CD4-positive, CD25-positive, alpha-beta regulatory T cell (primary cell): ENCODE measurements at regions not wholly inside any gene's neighbourhood (a gene's known extent, or its start where the extent isn't known, plus 50 kb on each side); places are given as distances from the start of the nearest gene placed in this dataset.

ENCODE experiments used
- ATAC-seq, 2 donors: fragments of 150-1000 bp; cut with Tn5 transposase; one replicate each; pipeline ENCODE4 v1.10.0; 2021; ENCODE audit warnings: low read depth in 2 of 2, moderate number of reproducible peaks in 2 of 2, moderate library complexity in 1 of 2
- DNase-seq, 3 donors: peaks; one replicate each; pipeline versions ENCODE4 v3.0.0 to v3.0.0-alpha.2; 2012 to 2022; ENCODE audit warnings: mixed read lengths in 1 of 3
- H3K27ac ChIP-seq: one replicate; pipeline ENCODE4 v1.7.0; 2013; ENCODE audit warnings: mild to moderate bottlenecking, low read length; ENCODE audit not compliant: insufficient read depth, poor library complexity, severe bottlenecking
- H3K27me3 ChIP-seq: one replicate; pipeline ENCODE4 v1.7.0; 2013; ENCODE audit warnings: low read length; ENCODE audit not compliant: control insufficient read depth, insufficient read depth
- H3K36me3 ChIP-seq: one replicate; pipeline ENCODE4 v1.7.0; 2013; ENCODE audit warnings: mild to moderate bottlenecking, low read length, moderate library complexity; ENCODE audit not compliant: control insufficient read depth, insufficient read depth
- H3K4me1 ChIP-seq: 2 replicates; pipeline ENCODE4 v1.7.0; 2013; ENCODE audit warnings: mild to moderate bottlenecking, low read length; ENCODE audit not compliant: insufficient read depth, control insufficient read depth, poor library complexity, severe bottlenecking
- H3K4me3 ChIP-seq: one replicate; pipeline ENCODE4 v1.7.0; 2013; ENCODE audit warnings: low read depth, mild to moderate bottlenecking, low read length, moderate library complexity
- H3K9me3 ChIP-seq, 2 experiments: 1 replicate in 1 of 2; 2 replicates in 1 of 2; pipeline ENCODE4 v1.7.0; 2013; ENCODE audit warnings: low read length in 2 of 2, mild to moderate bottlenecking in 1 of 2, moderate library complexity in 1 of 2; ENCODE audit not compliant: control insufficient read depth in 2 of 2
- H3K27ac Mint-ChIP-seq, 3 donors: one replicate each; pipeline ENCODE4 v1.8.0; 2020 to 2022; ENCODE audit warnings: mild to moderate bottlenecking in 3 of 3, mixed read lengths in 3 of 3, moderate library complexity in 2 of 3
- H3K27me3 Mint-ChIP-seq: one replicate; pipeline ENCODE4 v1.8.0; 2022; ENCODE audit warnings: mild to moderate bottlenecking, mixed read lengths
- H3K36me3 Mint-ChIP-seq: one replicate; pipeline ENCODE4 v1.8.0; 2020; ENCODE audit warnings: mixed read lengths
- H3K4me1 Mint-ChIP-seq, 4 donors: one replicate each; pipeline ENCODE4 v1.8.0; 2020 to 2022; ENCODE audit warnings: mixed read lengths in 4 of 4, mild to moderate bottlenecking in 1 of 4
- H3K4me3 Mint-ChIP-seq, 4 donors: one replicate each; pipeline ENCODE4 v1.8.0; 2020 to 2022; ENCODE audit warnings: mild to moderate bottlenecking in 4 of 4, mixed read lengths in 4 of 4, moderate library complexity in 3 of 4
- H3K9me3 Mint-ChIP-seq, 7 donors: one replicate each; pipeline ENCODE4 v1.8.0; 2020 to 2022; ENCODE audit warnings: mixed read lengths in 7 of 7, mild to moderate bottlenecking in 3 of 7, moderate library complexity in 2 of 7

GRCh38 chr15:58285212-58285920, 146.4 kb upstream of the LIPC start:
- Histone ChIP-seq H3K27me3 (peaks cover 3% of the 10 kb centered on the region), H3K4me3 (no peak overlapping the region), H3K9me3 (no peaks in the 10 kb centered on the region), H3K27ac (no peak overlapping the region), H3K4me1 (no peaks in the 10 kb centered on the region), H3K36me3 (no peaks in the 10 kb centered on the region)
- DNase-seq (no peak), ATAC-seq (no peak)
- Mint-ChIP-seq H3K9me3 (peaks cover 0 to 1% (median 0%) of the 10 kb centered on the region in 7 donors), H3K36me3 (no peaks in the 10 kb centered on the region), H3K27me3 (peaks cover 10% of the 10 kb centered on the region), H3K27ac (no peak overlapping the region), H3K4me1 (peaks cover 0 to 16% (median 4%) of the 10 kb centered on the region in 4 donors), H3K4me3 (no peak overlapping the region)

GRCh38 chr15:58285921-58286278, 145.9 kb upstream of the LIPC start:
- no peak for DNase-seq
- Histone ChIP-seq H3K4me3 (no peak overlapping the region), H3K4me1 (no peaks in the 10 kb centered on the region), H3K9me3 (no peaks in the 10 kb centered on the region), H3K27me3 (peaks cover under 1% of the 10 kb centered on the region), H3K36me3 (no peaks in the 10 kb centered on the region), H3K27ac (no peak overlapping the region)
- no peak overlapping the region for H3K27ac Mint-ChIP-seq
- H3K27me3 Mint-ChIP-seq: peaks cover 8% of the 10 kb centered on the region
- H3K9me3 Mint-ChIP-seq: peaks cover 0 to 1% (median 0%) of the 10 kb centered on the region in 7 donors
- peaks cover 0 to 20% (median 4%) of the 10 kb centered on the region in 4 donors for H3K4me1 Mint-ChIP-seq
- no peak overlapping the region for H3K4me3 Mint-ChIP-seq
- no peak for ATAC-seq
- no peaks in the 10 kb centered on the region for H3K36me3 Mint-ChIP-seq

DNA sequence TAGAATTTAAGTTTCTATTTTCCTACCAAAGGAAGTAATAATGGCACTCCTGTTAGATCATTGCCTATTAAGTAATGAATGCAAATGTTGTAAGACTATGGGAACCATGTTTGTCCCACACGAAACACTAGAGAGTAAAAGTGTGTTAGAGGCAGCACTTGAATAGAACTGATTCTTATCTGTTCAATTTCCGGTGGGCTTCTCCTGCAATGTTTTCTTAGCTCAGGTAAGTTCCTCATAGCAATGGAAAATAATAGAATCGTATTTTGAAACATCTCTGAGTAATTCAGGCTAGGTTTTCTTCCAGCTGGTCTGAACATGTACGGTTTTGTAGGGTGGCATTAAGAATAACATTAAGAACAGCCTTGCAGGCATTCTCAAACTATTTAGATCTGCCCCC, 145.3 kb upstream of the LIPC start:
- no peaks in the 10 kb centered on the region for H3K36me3 ChIP-seq
- H3K4me1 Mint-ChIP-seq: peaks cover 0 to 20% (median 4%) of the 10 kb centered on the region in 4 donors
- no peaks in the 10 kb centered on the region for H3K9me3 ChIP-seq
- H3K27ac ChIP-seq: no peak overlapping the region
- H3K4me3 ChIP-seq: no peak overlapping the region
- no peak for ATAC-seq
- no peaks in the 10 kb centered on the region for H3K27me3 ChIP-seq
- peaks cover 0 to 1% (median 0%) of the 10 kb centered on the region in 7 donors for H3K9me3 Mint-ChIP-seq
- no peak overlapping the region for H3K4me3 Mint-ChIP-seq
- peaks cover 4% of the 10 kb centered on the region for H3K27me3 Mint-ChIP-seq
- DNase-seq: no peak
- H3K27ac Mint-ChIP-seq: peak overlapping the region in 1 of 3 donors; percentile 15
- no peaks in the 10 kb centered on the region for H3K36me3 Mint-ChIP-seq
- no peaks in the 10 kb centered on the region for H3K4me1 ChIP-seq

DNA sequence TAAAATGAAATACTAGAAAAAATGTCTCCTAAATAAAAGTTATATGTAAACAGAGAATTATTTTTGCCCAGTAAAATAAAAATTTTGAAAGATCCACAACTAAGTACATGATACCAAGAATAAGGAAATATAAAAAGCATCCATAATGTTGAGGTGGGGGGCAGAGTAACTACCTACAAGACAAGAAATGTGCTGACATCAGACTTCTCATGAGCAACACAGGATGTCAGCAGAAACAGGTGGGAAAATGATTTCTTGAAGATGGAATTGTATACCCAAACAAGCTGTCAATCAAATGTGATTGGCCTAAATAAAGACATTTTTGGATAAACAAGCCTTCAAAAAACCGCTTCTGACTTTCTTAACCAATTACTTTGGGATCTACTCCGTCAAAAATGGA, 143.9 kb upstream of the LIPC start:
- peaks cover 0 to 2% (median 0%) of the 10 kb centered on the region in 7 donors for H3K9me3 Mint-ChIP-seq
- no peak overlapping the region for H3K27ac ChIP-seq
- H3K4me3 ChIP-seq: no peak overlapping the region
- H3K27ac Mint-ChIP-seq: no peak overlapping the region
- H3K36me3 Mint-ChIP-seq: no peaks in the 10 kb centered on the region
- no peaks in the 10 kb centered on the region for H3K27me3 ChIP-seq
- H3K27me3 Mint-ChIP-seq: peaks cover 4% of the 10 kb centered on the region
- H3K36me3 ChIP-seq: no peaks in the 10 kb centered on the region
- DNase-seq (no peak), ATAC-seq (no peak)
- H3K4me1 ChIP-seq: no peaks in the 10 kb centered on the region
- peaks cover 0 to 22% (median 4%) of the 10 kb centered on the region in 4 donors for H3K4me1 Mint-ChIP-seq
- H3K4me3 Mint-ChIP-seq: no peak overlapping the region
- no peaks in the 10 kb centered on the region for H3K9me3 ChIP-seq

DNA sequence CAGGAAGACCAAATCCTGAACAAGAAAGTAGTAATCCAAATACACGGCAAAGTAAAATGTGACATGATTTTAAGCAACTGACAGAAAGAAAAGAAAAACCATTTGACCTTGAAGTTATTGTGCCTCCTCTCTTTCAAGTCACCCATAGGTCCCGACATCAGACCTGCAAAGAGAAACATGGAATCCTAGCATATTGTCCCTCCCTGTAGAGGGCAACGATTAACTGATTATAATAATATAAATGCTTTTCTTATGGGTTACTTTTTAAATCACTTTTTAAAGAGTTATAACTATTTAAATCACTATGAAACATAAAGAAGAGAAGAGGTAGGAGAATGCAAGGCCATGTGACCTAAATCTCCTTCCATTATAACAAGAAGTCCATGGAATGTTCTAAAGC, 143.2 kb upstream of the LIPC start:
- Histone ChIP-seq H3K27ac (no peak overlapping the region), H3K27me3 (no peaks in the 10 kb centered on the region), H3K4me3 (no peak overlapping the region), H3K36me3 (no peaks in the 10 kb centered on the region), H3K4me1 (no peaks in the 10 kb centered on the region), H3K9me3 (no peaks in the 10 kb centered on the region)
- Mint-ChIP-seq H3K27ac (no peak overlapping the region), H3K4me1 (peaks cover 0 to 22% (median 4%) of the 10 kb centered on the region in 4 donors), H3K27me3 (peaks cover 4% of the 10 kb centered on the region), H3K4me3 (no peak overlapping the region), H3K9me3 (peaks cover 0 to 2% (median 0%) of the 10 kb centered on the region in 7 donors), H3K36me3 (no peaks in the 10 kb centered on the region)
- DNase-seq: no peak
- no peak for ATAC-seq

DNA sequence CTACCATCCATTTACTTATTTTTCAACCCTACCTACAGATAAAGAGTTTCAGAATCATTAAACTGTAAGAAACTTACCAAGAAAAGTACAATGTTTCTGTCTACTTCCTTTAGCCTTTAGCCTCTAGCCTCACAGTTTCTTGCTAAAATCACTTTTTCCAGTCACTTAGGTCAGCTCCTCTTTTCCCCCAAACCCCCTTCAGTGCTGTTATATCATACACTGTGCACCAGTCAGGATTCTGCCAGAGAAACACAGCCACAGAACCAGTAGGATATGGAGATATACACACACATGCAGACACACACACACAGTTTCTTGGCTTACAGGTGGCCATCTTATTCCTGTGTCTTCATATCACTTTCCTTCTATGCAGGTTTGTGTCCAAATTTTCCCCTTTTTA, 139.9 kb upstream of the LIPC start:
- H3K9me3 Mint-ChIP-seq: peaks cover 0 to 3% (median 0%) of the 10 kb centered on the region in 7 donors
- Histone ChIP-seq H3K9me3 (no peaks in the 10 kb centered on the region), H3K36me3 (no peaks in the 10 kb centered on the region), H3K4me1 (no peaks in the 10 kb centered on the region), H3K27ac (no peak overlapping the region), H3K4me3 (no peak overlapping the region), H3K27me3 (no peaks in the 10 kb centered on the region)
- H3K27me3 Mint-ChIP-seq: peaks cover 4% of the 10 kb centered on the region
- ATAC-seq (no peak), DNase-seq (no peak)
- H3K27ac Mint-ChIP-seq: no peak overlapping the region
- H3K4me3 Mint-ChIP-seq: no peak overlapping the region
- H3K36me3 Mint-ChIP-seq: no peaks in the 10 kb centered on the region
- H3K4me1 Mint-ChIP-seq: peaks cover 0 to 8% (median under 1%) of the 10 kb centered on the region in 4 donors

- Mint-ChIP-seq H3K4me3 (no peak overlapping the region), H3K36me3 (no peaks in the 10 kb centered on the region), H3K27ac (no peak overlapping the region), H3K9me3 (peaks cover 0 to 3% (median 1%) of the 10 kb centered on the region in 7 donors), H3K27me3 (peaks cover 4% of the 10 kb centered on the region), H3K4me1 (peaks cover 0 to 7% (median 0%) of the 10 kb centered on the region in 4 donors)
- DNase-seq (peak in 1 of 3 donors; percentile 39), ATAC-seq (no peak)
- peaks cover 2% of the 10 kb centered on the region for H3K27me3 ChIP-seq
- no peaks in the 10 kb centered on the region for H3K9me3 ChIP-seq
- no peaks in the 10 kb centered on the region for H3K36me3 ChIP-seq
- H3K4me3 ChIP-seq: no peak overlapping the region
- H3K4me1 ChIP-seq: no peaks in the 10 kb centered on the region
- no peak overlapping the region for H3K27ac ChIP-seq
Observed at GRCh38 chr15:58292751-58293175, 139.0 kb upstream of the LIPC start.
